Stimulated activated CD8-positive, alpha-beta memory T cell treated with anti-CD3 and anti-CD28 coated beads, Interleukin-4, amount 100 ng/mL, for 24 hours (primary cell): ENCODE measurements at regions not wholly inside any gene's neighbourhood (a gene's known extent, or its start where the extent isn't known, plus 50 kb on each side); places are given as distances from the start of the nearest gene placed in this dataset.
"Not testable (repeated sequence)": the region's sequence is repeated elsewhere in the genome, so short reads cannot be mapped to it uniquely, and the experiment has no call there.

Experiments
- DNase-seq: peaks from one replicate; pipeline ENCODE4 v3.0.0-alpha.2; 2020; ENCODE audit warnings: low read depth

DNA sequence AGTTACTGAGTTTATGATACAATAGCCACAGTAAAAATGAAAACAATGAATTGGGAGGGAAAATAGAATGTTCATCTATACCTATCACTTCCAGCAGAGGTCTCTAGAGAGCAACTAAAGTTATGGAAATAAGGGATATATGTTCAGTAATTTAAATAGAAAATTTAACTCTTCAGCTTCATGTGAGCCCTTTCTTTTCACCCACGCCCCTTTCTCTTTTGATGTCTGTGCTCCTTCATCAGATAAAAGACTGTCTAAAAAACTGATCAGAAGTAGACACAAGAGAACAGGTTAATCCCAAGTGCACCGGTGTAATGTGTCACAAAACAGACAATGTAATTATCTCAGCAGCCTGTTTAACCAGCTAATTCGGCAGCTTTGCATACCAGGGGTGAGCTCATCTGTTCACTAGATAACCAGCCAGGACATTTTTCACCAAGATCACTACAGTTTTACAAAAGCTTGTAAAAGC, 238.5 kb upstream of the ERBB4 start:
- no peak for DNase-seq

DNA sequence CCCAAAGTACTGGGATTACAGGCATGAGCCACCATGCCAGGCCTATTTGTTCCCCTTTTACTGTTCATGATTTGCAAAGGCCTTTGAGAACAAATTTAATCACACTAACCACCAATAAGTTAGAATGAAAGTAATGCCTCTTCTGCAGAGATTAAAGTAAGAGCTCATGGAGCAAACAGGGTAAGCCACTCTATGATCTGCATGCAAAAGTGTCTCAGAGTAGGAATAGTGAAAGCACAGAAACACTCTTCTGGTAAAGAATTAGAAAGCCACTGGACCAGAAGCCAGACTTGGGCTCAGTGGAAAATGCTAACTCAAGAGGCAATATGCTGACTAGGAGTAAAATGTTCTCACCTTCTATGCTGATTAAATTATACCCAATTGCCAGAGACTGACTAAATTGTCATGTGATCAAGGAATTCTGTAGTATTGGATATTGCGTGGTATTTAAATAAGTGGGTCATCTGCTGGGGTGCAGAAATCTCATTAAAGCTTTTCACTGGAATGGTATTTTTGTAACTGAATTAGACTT, 235.3 kb upstream of the ERBB4 start:
- DNase-seq = no peak

DNA sequence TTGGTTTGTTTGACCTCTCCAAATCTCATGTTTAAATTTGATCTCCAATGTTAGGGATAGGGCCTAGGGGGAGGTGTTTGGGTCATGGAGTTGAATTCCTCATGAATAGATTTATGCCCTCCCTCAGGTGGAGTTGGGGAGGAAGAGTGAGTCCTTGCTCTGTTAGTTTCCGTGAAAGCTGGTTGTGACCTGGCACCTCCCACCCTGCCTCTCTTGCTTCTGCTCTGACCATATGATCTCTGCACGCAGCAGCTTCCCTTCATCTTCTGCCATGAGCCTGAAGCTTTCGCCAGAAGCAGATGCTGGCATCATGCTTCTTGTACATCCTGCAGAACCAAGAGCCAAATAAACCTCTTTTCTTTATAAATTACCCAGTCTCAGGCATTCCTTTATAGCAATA, 231.6 kb upstream of the ERBB4 start:
- no peak for DNase-seq

- no peak for DNase-seq
Measured at GRCh38 chr2:212766921-212767320, 228.3 kb upstream of the ERBB4 start.

DNA sequence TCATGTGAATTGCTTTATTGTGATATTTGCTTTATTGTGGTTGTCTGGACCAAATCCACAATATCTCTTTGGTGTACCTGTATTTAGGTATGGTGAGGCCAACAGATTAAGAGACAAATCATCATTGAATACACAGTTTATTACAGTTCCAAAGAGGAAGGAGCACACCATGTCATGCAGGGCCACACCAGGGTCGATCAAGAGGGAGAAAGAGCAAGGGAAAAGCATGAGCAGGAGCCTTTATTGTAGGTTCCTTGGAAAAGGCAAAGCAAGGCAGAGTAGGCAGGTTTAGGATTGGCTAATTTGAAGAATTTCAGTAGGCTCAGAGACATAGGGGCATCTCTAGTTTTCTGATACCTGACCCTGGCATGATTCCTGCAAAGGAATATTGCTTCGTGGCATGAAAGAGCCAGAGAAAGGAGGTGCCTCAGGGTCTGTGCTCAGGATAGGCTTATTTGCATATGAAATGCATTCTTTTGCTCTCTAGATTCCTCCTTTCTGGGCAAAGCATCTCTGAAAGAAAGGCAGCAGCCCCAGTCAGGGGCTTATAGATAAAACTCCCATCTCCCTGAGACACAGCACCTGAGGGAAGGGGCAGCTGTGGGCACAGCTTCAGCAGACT, 214.2 kb upstream of the ERBB4 start:
- no peak for DNase-seq

DNA sequence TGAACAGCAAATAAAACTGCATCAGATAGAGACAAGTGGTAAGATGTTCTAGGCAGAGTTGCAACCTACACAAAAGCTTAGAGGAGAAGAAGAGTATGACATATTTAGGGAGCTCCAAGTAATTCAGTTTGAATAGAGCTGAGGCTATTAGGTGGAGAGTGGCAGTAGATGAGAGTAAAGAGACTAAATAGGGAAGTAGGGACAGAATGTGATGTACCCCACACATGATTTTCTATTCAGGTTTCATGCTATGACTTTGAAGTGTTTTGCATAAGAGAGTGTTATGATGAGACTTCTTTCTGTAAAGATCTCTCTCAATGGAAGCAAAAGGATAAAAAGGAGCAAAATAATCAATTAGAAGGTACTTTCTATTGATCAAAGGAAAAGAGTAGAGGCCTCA, 206.8 kb upstream of the ERBB4 start:
- DNase-seq = no peak

DNA sequence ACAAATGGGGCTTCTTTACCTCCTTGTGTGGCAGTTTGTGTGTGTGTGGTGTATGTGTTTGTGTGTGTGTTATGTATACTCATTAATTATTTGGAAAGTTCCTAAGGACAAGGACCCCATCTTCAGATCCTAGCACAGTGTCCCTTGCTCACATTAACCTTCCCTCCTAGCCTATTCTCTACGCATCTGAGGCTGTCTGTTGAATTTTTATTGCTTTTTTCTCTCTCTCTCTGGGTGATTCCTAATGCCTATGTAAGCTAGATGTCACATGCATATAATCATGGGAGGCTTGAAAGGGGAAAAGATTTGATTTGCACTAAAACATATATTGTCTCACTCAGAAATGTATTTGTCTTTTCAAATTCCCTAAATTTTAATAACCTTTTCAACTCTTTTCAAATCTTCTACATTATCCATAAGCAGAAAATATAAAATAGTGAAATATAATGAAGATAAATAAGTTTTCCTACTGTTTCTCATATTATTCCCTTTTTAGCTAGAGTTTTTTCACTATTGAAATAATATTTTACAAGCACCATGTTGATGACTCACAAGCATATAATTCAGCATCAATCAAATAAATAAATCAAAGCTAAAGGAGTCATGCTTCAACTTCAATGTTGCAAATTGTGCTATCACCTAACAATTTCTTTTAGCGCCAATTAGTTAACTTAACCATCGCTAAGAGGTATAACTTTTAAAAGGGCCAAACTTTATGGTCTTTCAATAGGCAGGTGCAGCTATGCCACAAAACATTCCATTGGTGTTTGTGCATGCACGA, 199.0 kb upstream of the ERBB4 start:
- no peak for DNase-seq

DNA sequence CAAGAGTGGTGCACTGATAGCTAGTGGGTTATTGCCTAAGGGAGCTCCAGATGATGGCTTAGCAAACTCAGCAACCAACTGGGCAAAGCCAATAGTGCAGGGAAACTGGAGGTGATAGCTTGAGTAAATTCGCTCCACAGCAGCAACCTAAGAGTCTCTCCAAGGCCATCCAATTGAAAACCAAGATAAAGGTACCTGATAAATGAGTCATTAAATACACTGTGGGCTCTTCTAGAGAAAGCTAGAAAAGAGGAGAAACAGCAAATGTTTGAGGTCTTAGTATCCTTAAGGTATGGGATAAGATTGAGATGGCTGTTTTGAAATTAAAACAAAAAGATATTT, 197.8 kb upstream of the ERBB4 start:
- DNase-seq = no peak

DNA sequence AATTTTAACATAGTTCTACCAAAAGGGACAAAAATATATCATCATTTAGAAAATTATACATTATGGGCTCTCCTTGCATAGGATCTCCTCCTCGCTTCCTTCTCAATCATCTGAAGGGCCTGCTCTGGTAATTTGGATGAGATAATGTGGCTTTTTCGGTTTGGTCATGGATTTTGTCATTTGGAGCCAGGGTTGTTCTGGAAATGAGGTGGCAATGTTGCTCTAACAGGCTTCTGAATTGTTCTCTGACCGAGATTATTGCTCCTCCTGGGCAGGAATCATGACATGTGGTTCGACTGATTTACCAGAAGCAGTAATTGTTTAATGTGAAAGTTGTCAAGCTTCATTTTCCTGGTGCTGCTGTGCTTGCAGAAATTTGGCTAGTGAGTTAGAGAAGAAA, 194.7 kb upstream of the ERBB4 start:
- no peak for DNase-seq

- no peak for DNase-seq
Measured at GRCh38 chr2:212732860-212733259, 194.3 kb upstream of the ERBB4 start.

GRCh38 chr2:212730994-212731393, 192.4 kb upstream of the ERBB4 start:
- DNase-seq = no peak

- DNase-seq = no peak
Measured at GRCh38 chr2:212728717-212729116, 190.1 kb upstream of the ERBB4 start.

DNA sequence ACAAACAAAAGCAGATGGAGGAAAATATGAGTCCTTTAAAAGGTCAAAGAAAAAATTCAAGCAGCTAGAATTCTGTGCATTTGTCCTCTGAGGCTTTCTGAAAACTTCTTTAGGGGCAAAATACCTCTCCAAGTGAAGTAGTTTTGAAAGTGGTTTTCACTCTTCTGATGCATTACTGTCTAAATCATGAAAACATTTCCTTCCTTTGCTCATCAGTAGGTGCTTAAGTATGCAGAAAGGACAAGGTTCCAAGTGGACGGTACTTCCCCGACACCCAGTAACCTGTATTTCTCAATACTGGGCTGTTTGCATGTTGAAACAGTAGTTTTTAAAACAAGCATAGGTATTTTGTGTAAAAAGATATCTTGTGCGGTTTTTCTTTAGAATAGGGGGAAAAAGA, 189.1 kb upstream of the ERBB4 start:
- DNase-seq = no peak

DNA sequence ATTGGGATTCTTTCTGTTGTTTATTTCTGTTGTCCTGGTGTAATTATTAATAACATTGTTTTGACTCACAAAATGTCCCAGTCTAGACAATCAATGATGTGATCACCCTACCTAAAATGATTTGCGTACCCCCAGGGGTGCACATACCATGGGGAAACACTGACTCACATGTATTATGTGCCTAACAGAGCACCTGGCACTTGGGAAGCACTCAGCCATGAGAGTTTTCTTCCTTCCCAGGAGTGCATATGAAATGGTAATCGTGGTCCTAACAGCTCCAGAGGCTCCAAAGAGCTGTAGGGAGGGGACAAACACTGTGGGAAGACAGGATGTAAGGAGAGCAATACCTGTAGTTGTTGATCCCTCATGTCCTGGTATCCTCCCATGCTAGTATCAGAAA, 187.8 kb upstream of the ERBB4 start:
- DNase-seq = no peak

GRCh38 chr2:212725180-212725579, 186.6 kb upstream of the ERBB4 start:
- no peak for DNase-seq

- DNase-seq = no peak
Measured at GRCh38 chr2:212723226-212723625, 184.6 kb upstream of the ERBB4 start.

- DNase-seq = no peak
Measured at GRCh38 chr2:212722046-212722445, 183.4 kb upstream of the ERBB4 start.

DNA sequence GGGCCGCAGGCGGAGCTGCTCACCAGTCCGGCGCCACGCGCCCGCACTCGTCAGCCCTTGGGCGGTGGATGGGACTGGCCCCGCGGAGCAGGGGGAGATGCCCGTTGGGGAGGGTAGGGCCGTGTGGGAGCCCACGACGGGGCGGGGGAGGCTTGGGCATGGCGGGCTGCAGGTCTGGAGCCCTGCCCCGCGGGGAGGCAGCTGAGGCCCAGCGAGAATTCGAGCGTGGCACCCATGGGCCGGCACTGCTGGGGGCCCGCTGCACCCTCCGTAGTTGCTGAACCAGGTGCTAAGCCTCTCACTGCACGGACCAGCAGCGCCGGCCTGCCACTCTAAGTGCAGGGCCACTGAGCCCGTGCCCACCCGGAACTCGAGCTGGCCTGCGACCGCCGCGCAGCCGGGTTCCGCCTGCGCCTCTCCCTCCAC, 182.4 kb upstream of the ERBB4 start:
- DNase-seq = no peak

- DNase-seq = not testable (repeated sequence)
Measured at GRCh38 chr2:212715411-212715810, 176.8 kb upstream of the ERBB4 start.

DNA sequence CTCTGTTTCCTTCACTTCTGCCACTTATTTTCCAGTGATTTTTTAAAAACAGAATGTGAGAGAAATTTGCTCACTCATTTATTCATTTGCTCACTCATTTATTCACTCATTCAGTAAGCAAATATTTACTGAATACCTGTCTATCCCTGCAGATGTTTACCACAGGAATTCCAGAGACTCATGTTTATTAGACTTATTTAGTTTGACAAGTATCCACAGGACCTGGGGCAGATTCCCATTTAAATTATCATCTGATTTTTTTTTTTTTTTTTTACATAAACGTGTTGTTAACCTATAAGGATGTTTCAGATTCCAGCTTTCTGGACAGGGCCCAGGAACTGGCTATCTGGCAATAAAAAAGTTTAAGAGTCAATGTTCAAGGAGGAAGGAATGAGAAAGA, 175.1 kb upstream of the ERBB4 start:
- no peak for DNase-seq

- no peak for DNase-seq
Measured at GRCh38 chr2:212712991-212713390, 174.4 kb upstream of the ERBB4 start.

GRCh38 chr2:212712466-212712865, 173.9 kb upstream of the ERBB4 start:
- no peak for DNase-seq

DNA sequence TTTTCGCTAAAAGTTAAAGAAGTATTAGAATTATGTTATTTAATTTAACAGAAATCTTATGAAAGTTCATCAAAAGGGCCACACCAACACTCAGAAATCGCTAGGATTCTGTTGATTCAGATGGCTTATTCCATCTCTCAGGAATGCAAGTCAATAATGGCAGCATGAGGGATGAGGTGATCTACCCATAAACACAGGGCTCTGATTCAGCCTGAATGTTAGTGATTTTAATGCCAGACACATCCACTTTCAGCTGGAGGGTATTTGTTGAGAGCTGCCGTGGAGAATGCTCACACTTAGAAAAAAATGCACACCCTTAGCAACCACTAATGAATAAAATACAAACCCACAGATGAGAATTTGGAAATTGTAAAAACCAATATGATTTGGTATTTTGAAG, 173.3 kb upstream of the ERBB4 start:
- no peak for DNase-seq

- DNase-seq = no peak
Measured at GRCh38 chr2:212709280-212709679, 170.7 kb upstream of the ERBB4 start.
